Astrocyte (in vitro differentiated cells and primary cell): ENCODE measurements at regions not wholly inside any gene's neighbourhood (a gene's known extent, or its start where the extent isn't known, plus 50 kb on each side); places are given as distances from the start of the nearest gene placed in this dataset.

Experiments
- CTCF ChIP-seq: IDR thresholded peaks from 2 replicates; pipeline ENCODE4 v1.5.1; 2011; ENCODE audit warnings: low read depth, mild to moderate bottlenecking, inconsistent platforms, low read length, moderate library complexity; ENCODE audit not compliant: insufficient read depth
- EZH2 ChIP-seq: IDR thresholded peaks from 2 replicates; pipeline ENCODE4 v1.6.1; 2012; ENCODE audit warnings: mild to moderate bottlenecking, low read length, inconsistent platforms; ENCODE audit not compliant: insufficient read depth

- TF ChIP-seq CTCF (no peak), EZH2 (no peak)
Measured at GRCh38 chr12:9332564-9332963, 124.4 kb upstream of the PZP start.
